Right lobe of liver (tissue), 6 donors: ENCODE measurements at regions not wholly inside any gene's neighbourhood (a gene's known extent, or its start where the extent isn't known, plus 50 kb on each side); places are given as distances from the start of the nearest gene placed in this dataset.
A peak's percentile ranks its signal among the peaks of the same experiment; 100 is the strongest.

Experiments used
- ATAC-seq, 4 donors: fragments of 200-7000 bp; cut with Tn5 transposase; one replicate each; pipeline ENCODE4 v1.9.1; 2020; ENCODE audit warnings: mild to moderate bottlenecking in 4 of 4, moderate library complexity in 4 of 4
- DNase-seq, 3 donors: peaks; one replicate each; pipeline ENCODE4 v3.0.0-alpha.2; 2020
- H3K27ac ChIP-seq, 3 donors: fragments of 200-600 bp; one replicate each; pipeline ENCODE4 v1.8.0; 2022
- H3K27me3 ChIP-seq, 2 donors: fragments of 200-600 bp; one replicate each; pipeline ENCODE4 v1.8.0; 2022
- H3K36me3 ChIP-seq, 4 donors: fragments of 200-600 bp; sonication (generic) in 1 of 4; one replicate each; pipeline versions ENCODE4 v1.5.1 to v1.8.0; 2017 to 2022; ENCODE audit warnings: control low read depth in 1 of 4
- H3K4me1 ChIP-seq, 4 donors: fragments of 200-600 bp; sonication (generic) in 1 of 4; one replicate each; pipeline versions ENCODE4 v1.5.1 to v1.8.0; 2017 to 2022; ENCODE audit warnings: control low read depth in 1 of 4
- H3K4me3 ChIP-seq, 3 donors: fragments of 200-600 bp; one replicate each; pipeline ENCODE4 v1.8.0; 2022
- H3K9me3 ChIP-seq, 4 donors: fragments of 200-600 bp; sonication (generic) in 1 of 4; one replicate each; pipeline versions ENCODE4 v1.5.1 to v1.8.0; 2017 to 2022; ENCODE audit warnings: control low read depth in 1 of 4
- CTCF ChIP-seq, 4 donors: fragments of 200-600 bp in 3 of 4; fragments of 450-650 bp in 1 of 4; IDR thresholded peaks; one replicate each; pipeline versions ENCODE4 v1.5.1 to v1.8.0; 2016 to 2022; ENCODE audit warnings: antibody characterized with exemption in 4 of 4, mild to moderate bottlenecking in 2 of 4
- POLR2A ChIP-seq: fragments of 450-650 bp; IDR thresholded peaks from one replicate; pipeline ENCODE4 v1.6.1; 2017; ENCODE audit warnings: antibody characterized with exemption, mild to moderate bottlenecking
- WGBS: methylation state at CpG from one replicate; pipeline ENCODE4 v1.1.6; 2018; ENCODE audit warnings: low coverage, low lambda C conversion rate; ENCODE audit not compliant: insufficient coverage; ENCODE audit errors: missing lambda C conversion rate; 5-methylcytosine and 5-hydroxymethylcytosine counted together
- intact Hi-C, 2 donors: fragments of 100-400 bp; cut with DNase I; formaldehyde crosslinking; loops; one replicate each; pipeline versions ENCODE4 v1.11.2 to v1.14.1; 2022
- donor health status: DM: no; HTN: yes; CAD: no.
- donor health status: DM: no; HTN: no; CAD: no.
- donor health status: DM: no; HTN: no; CAD: no.
- donor health status: DM: no; HTN: yes; CAD: no.
- donor health status: DM: no; HTN: yes; CAD: no.

GRCh38 chr15:77710206-77710605 is 77.5 kb upstream of the LINGO1 start:
- Histone ChIP-seq H3K36me3 (no peaks in the 10 kb centered on the region), H3K27ac (no peak overlapping the region), H3K4me3 (no peak overlapping the region), H3K27me3 (no peaks in the 10 kb centered on the region), H3K9me3 (no peaks in the 10 kb centered on the region), H3K4me1 (no peaks in the 10 kb centered on the region)
- TF ChIP-seq POLR2A (no peak), CTCF (IDR thresholded peaks at IDR 0.05) (no peak)
- DNase-seq: no peak
- no peak for ATAC-seq
- intact Hi-C loops: no loop called here
- WGBS: 60% methylated on average over 4 of the region's 10 CpGs

GRCh38 chr15:77709135-77709886 is 76.6 kb upstream of the LINGO1 start:
- intact Hi-C loops: no loop called here
- Histone ChIP-seq H3K4me1 (no peaks in the 10 kb centered on the region), H3K4me3 (no peak overlapping the region), H3K27me3 (no peaks in the 10 kb centered on the region), H3K9me3 (no peaks in the 10 kb centered on the region), H3K27ac (no peak overlapping the region), H3K36me3 (no peaks in the 10 kb centered on the region)
- WGBS: 51% methylated on average over 2 of the region's 10 CpGs
- ATAC-seq (no peak), DNase-seq (no peak)
- TF ChIP-seq CTCF (IDR thresholded peaks at IDR 0.05) (no peak), POLR2A (no peak)

- Histone ChIP-seq H3K27ac (no peak overlapping the region), H3K4me3 (no peak overlapping the region), H3K4me1 (no peaks in the 10 kb centered on the region), H3K27me3 (no peaks in the 10 kb centered on the region), H3K9me3 (no peaks in the 10 kb centered on the region), H3K36me3 (no peaks in the 10 kb centered on the region)
- intact Hi-C loops: no loop called here
- no peak for DNase-seq
- WGBS: 40% methylated on average over 4 of the region's 5 CpGs
- TF ChIP-seq CTCF (IDR thresholded peaks at IDR 0.05): no peak
- TF ChIP-seq POLR2A: no peak
- no peak for ATAC-seq
These were observed 74.0 kb upstream of the LINGO1 start for GRCh38 chr15:77706482-77707244.

DNA sequence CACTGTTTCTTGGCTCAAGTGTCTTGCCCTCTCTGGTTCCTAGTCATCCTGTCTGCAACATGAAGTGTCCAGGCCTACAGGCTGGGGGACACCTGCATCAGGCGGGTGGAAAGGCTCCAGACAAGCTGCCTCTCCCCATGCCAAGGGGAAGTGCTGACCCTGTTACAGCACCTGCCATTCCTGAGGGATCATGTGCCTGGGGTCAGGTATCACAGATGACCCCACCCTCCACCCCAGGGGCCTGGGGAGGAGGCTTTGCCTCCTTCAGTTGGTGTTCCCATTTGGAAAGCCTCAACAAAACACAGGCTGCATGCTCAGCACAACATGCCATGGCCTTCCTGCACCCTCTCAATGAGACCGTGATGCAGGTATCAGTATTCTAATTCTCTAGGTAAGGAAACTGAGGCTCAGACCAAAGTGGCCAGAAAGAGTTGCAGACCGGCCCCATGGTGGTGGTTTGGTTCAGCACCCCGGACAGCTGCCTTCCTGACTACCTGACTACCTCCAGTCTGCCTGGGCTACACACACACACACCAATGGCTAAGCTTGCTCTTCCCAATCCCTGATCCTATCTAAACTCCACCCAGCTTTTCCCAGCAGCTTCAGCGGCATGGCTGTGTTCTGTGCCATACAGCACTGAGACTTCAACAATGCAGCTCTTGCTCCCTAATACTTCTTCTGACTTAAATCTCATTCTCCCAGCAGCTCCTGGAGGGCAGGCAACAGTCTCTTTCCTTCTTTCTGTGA is 69.7 kb upstream of the LINGO1 start:
- H3K36me3 ChIP-seq: no peaks in the 10 kb centered on the region
- H3K27me3 ChIP-seq: no peaks in the 10 kb centered on the region
- intact Hi-C loops: no loop called here
- H3K27ac ChIP-seq: no peak overlapping the region
- DNase-seq: peak in 1 of 3 donors; percentile 25
- H3K4me1 ChIP-seq: no peaks in the 10 kb centered on the region
- H3K4me3 ChIP-seq: no peak overlapping the region
- no peak for TF ChIP-seq CTCF (IDR thresholded peaks at IDR 0.05)
- no peak for TF ChIP-seq POLR2A
- ATAC-seq: peak in 2 of 4 donors; percentile 23 to 65
- WGBS: 14% methylated on average over 1 of the region's 5 CpGs
- H3K9me3 ChIP-seq: no peaks in the 10 kb centered on the region
